Activated T-helper 2 cell treated with anti-CD3 and anti-CD28 coated beads, Interferon-gamma antibody, Interleukin-2, Interleukin-4, amounts not matched to agents 10 μg/mL and 5 μg/mL and 100 μg/mL, durations not matched to agents 14 hours and 24 hours and 36 hours (primary cell): ENCODE measurements at regions not wholly inside any gene's neighbourhood (a gene's known extent, or its start where the extent isn't known, plus 50 kb on each side); places are given as distances from the start of the nearest gene placed in this dataset.

Experiments
- DNase-seq: peaks from one replicate; pipeline ENCODE4 v3.0.0; 2021; ENCODE audit warnings: low spot score
- H3K27ac Mint-ChIP-seq: one replicate; pipeline ENCODE4 v1.8.0; 2021; ENCODE audit warnings: mixed read lengths
- H3K27me3 Mint-ChIP-seq: one replicate; pipeline ENCODE4 v1.8.0; 2021; ENCODE audit warnings: low read depth, mixed read lengths
- H3K36me3 Mint-ChIP-seq: one replicate; pipeline ENCODE4 v1.8.0; 2021; ENCODE audit warnings: low read depth, mixed read lengths
- H3K4me1 Mint-ChIP-seq: one replicate; pipeline ENCODE4 v1.8.0; 2021; ENCODE audit warnings: low read depth, mixed read lengths
- H3K4me3 Mint-ChIP-seq: one replicate; pipeline ENCODE4 v1.8.0; 2021; ENCODE audit warnings: low read depth, mild to moderate bottlenecking, moderate library complexity, mixed read lengths
- H3K9me3 Mint-ChIP-seq: one replicate; pipeline ENCODE4 v1.8.0; 2021; ENCODE audit warnings: mixed read lengths
- intact Hi-C: fragments of 100-400 bp; cut with micrococcal nuclease; formaldehyde crosslinking; loops from one replicate; pipeline ENCODE4 v1.15.1; 2023

DNA sequence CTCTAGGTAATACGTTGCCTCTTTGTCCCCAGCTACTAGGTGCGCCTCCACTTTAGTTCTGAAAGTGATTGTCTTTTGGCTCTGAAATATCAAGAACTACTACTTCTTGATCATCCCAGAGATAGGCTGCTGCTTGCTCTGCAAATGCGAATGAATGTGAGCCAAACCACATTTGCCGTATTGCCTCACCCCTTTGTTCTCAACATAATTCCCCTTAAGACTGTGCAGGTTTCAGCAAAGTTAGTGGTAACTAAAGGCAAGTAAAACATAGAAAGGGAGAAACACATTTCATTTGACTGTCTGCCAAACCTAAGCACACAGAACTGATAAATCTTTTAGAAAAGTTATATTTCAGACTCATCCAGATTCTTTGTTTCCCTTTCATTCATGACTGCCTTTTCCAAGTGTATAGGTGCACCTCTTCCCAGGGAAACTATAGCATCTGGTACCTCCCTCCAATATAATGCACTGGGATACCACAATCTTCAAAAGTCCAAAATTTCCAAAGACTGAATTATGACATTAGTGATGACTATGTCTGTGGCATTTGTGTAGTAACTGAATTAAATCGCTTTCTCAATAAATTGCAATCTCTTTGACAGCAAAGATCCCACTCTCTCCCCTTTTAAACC, 720.6 kb upstream of the CBLB start:
- Mint-ChIP-seq H3K36me3 (no peaks in the 10 kb centered on the region), H3K27ac (peak overlapping the region; percentile 55), H3K4me3 (no peak overlapping the region), H3K27me3 (no peaks in the 10 kb centered on the region), H3K4me1 (peaks cover 16% of the 10 kb centered on the region), H3K9me3 (peaks cover 15% of the 10 kb centered on the region)
- no peak for DNase-seq
- intact Hi-C loops = loop anchor here (1.0 to 2.0 kb wide), 3 partner anchors 115 to 256 kb away; no protein-coding TSS in a partner anchor

DNA sequence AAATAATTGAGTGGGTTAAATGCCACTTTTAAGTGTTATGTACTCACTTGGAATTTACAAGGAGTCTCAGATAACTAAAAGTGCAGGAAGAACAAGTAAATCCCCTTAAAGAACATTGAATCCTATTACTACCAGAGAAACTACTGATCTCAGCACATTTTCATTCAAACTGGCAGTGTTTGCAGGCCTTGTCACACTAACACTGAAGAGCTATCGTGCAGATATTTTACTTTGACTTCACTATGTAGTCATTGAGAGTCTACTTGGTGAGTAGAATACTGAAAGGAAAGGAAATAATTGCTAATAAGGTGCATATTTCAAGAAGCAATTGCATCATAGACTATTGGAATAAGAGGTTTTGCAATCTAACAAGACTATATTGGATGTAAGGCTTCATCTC, 721.4 kb upstream of the CBLB start:
- intact Hi-C loops = no loop called here
- Mint-ChIP-seq H3K27me3 (no peaks in the 10 kb centered on the region), H3K4me1 (peaks cover 16% of the 10 kb centered on the region), H3K9me3 (peaks cover 15% of the 10 kb centered on the region), H3K36me3 (no peaks in the 10 kb centered on the region), H3K27ac (no peak overlapping the region), H3K4me3 (no peak overlapping the region)
- DNase-seq = no peak

DNA sequence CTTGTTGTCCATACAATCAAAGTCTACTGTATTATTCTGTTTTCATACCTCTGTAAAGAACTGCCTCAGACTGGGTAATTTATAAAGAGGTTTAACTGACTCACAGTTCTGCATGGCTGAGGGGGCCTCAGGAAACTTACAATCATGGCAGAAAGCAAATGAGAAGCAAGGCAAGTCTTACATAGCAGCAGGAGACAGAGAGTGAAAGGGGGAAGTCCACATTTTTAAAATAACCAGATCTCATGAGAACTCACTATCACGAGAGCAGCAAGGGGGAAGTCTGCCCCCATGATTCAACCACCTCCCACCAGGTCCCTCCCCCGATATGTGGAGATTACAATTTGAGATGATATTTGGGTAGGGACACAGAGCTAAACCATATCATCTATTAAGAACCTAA, 724.6 kb upstream of the CBLB start:
- H3K9me3 Mint-ChIP-seq = peaks cover 29% of the 10 kb centered on the region
- H3K27me3 Mint-ChIP-seq = no peaks in the 10 kb centered on the region
- peaks cover 5% of the 10 kb centered on the region for H3K36me3 Mint-ChIP-seq
- H3K4me3 Mint-ChIP-seq = no peak overlapping the region
- H3K27ac Mint-ChIP-seq = no peak overlapping the region
- no peak for DNase-seq
- intact Hi-C loops = no loop called here
- peaks cover 16% of the 10 kb centered on the region for H3K4me1 Mint-ChIP-seq

DNA sequence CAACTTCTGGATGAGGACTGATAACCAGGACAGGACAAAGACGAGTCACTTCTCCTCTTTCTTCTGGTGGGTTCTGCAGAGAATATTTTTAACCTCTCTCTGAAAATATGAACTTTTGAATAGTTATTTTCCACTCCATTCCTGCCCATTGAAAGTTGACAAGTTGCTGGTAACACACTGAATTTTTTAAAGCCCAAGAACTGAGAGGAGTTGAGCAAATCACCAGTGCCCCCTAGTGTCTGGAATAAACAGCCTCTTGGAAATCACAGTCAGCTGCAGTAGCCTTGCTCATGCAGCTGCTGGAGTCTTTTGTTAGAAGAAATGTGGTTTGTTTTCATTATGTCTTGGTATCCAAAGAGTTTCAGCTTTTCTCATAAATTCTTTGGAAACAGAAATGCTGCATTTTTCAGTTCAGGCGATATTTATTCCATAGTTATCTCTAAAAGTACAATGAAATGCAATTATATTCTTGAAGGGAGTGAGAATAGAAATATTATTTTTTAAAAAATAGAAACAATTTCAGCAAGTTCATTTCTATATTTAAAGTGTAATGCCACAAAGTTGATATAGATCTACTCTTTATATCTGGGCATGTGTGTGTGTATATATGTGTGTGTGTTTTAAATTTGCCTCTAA, 741.0 kb upstream of the CBLB start:
- peak; percentile 41 for DNase-seq
- H3K27ac Mint-ChIP-seq = peak overlapping the region; percentile 73
- peaks cover 45% of the 10 kb centered on the region for H3K9me3 Mint-ChIP-seq
- peaks cover 26% of the 10 kb centered on the region for H3K4me1 Mint-ChIP-seq
- H3K36me3 Mint-ChIP-seq = peaks cover 20% of the 10 kb centered on the region
- intact Hi-C loops = loop anchor here (1.0 to 10.0 kb wide), 15 partner anchors 81 to 1242 kb away; partner anchors contain the start of genes ALCAM and CBLB
- H3K4me3 Mint-ChIP-seq = no peak overlapping the region
- no peaks in the 10 kb centered on the region for H3K27me3 Mint-ChIP-seq

DNA sequence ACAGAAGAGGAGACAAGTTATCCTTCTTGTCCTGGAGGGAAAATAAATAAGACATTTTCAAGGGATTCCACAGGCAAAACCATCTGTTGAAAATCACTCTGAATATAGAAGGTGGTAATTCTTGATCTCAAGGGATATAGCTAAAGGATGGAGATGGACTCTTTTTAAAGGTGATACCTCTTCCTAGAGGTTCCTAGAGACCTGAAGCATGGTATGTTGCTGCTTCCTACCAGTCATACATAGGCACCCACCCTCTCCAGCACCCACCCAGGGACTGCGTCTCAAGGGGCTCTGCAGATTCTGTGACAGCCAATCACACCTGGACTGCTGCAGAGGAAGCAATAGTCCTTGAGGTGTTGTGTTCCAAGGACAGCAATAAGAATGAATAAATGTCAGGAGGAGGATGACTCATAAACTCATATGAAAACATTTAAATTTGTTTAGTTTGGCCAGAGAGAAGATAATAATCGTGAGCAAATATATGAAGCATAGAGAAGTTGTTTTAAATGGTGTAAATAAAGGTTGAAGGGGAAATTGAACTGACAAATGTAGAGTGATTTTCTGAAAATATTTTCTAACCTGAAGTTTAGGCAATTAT, 741.6 kb upstream of the CBLB start:
- Mint-ChIP-seq H3K4me1 (peaks cover 26% of the 10 kb centered on the region), H3K36me3 (peaks cover 20% of the 10 kb centered on the region), H3K4me3 (no peak overlapping the region), H3K9me3 (peaks cover 42% of the 10 kb centered on the region), H3K27me3 (no peaks in the 10 kb centered on the region), H3K27ac (peak overlapping the region; percentile 10)
- intact Hi-C loops = loop anchor here (1.0 to 5.0 kb wide), 2 partner anchors 600 to 1243 kb away; partner anchors contain the start of gene ALCAM
- DNase-seq = no peak

DNA sequence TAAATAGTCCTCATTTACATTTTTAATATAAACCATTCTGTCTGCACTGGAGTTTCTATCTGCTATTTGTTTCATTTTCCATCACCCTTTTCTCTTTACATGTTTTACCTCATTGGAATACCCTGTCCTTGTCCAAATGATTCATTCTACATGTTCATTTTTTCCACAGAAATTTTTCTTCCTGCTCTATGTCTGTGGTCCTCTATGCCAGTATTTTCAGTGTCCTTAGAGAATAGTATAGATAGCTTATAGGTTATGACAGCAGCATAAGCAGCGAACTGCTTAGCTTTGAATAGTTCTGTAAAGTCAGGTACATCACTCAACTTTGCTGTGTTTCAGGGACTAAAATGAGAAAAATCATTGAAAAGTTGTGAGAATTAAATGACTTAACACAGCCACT, 742.3 kb upstream of the CBLB start:
- Mint-ChIP-seq H3K27me3 (no peaks in the 10 kb centered on the region), H3K36me3 (peaks cover 17% of the 10 kb centered on the region)
- intact Hi-C loops = loop anchor here (5.0 kb wide), 1 partner anchor 1244 kb away; the partner anchor contains the start of gene ALCAM

DNA sequence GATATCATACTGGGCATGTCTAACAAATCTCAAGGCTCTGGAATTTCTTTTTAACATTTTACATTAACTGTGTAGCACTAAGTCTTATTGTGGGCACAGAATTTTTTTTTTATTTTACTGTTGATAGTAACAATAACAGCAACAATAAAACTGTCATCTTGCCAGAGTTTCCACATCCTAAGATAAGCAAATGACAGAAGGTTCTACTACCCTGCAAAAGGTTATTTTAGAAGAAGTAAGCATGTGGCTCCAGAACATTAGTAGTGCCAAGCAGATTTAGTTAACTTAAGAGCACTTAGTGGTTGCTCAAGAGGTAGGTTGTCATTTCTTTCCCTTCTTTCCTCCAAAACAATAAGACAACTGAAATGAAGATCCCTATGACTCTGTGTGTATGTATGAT, 743.0 kb upstream of the CBLB start:
- peaks cover 27% of the 10 kb centered on the region for H3K4me1 Mint-ChIP-seq
- no peak overlapping the region for H3K27ac Mint-ChIP-seq
- no peak overlapping the region for H3K4me3 Mint-ChIP-seq
- H3K27me3 Mint-ChIP-seq = no peaks in the 10 kb centered on the region
- intact Hi-C loops = loop anchor here (5.0 kb wide), 1 partner anchor 1245 kb away; the partner anchor contains the start of gene ALCAM
- peaks cover 13% of the 10 kb centered on the region for H3K36me3 Mint-ChIP-seq
- no peak for DNase-seq
- peaks cover 28% of the 10 kb centered on the region for H3K9me3 Mint-ChIP-seq

More for the DNA sequence above, 742.3 kb upstream of the CBLB start:
- Mint-ChIP-seq H3K27ac (peak overlapping the region; percentile 2), H3K9me3 (peaks cover 36% of the 10 kb centered on the region), H3K4me3 (no peak overlapping the region), H3K4me1 (peaks cover 26% of the 10 kb centered on the region)
- DNase-seq = no peak

DNA sequence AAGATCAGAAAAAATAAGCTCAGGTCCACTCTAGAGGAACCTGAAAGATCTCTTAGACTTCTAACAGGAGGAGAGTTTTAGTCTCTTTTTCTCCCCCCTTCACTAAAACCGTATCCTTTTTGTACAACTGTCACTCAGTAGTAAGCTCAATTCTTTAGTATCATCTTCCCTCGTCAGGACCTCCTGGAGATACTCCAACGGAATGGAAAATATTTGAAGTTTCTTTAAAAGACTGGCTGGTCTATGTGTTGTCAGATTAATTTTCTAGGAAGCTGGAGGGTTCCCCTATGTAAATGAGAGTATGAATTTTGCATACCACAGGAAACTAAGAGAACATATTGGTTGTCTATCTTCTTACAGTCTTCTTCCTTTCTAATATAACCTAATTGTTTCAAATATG, 747.7 kb upstream of the CBLB start:
- no peak overlapping the region for H3K4me3 Mint-ChIP-seq
- H3K36me3 Mint-ChIP-seq = peaks cover 12% of the 10 kb centered on the region
- intact Hi-C loops = no loop called here
- H3K27me3 Mint-ChIP-seq = no peaks in the 10 kb centered on the region
- peaks cover 22% of the 10 kb centered on the region for H3K9me3 Mint-ChIP-seq
- peaks cover 4% of the 10 kb centered on the region for H3K4me1 Mint-ChIP-seq
- H3K27ac Mint-ChIP-seq = no peak overlapping the region
- DNase-seq = no peak

DNA sequence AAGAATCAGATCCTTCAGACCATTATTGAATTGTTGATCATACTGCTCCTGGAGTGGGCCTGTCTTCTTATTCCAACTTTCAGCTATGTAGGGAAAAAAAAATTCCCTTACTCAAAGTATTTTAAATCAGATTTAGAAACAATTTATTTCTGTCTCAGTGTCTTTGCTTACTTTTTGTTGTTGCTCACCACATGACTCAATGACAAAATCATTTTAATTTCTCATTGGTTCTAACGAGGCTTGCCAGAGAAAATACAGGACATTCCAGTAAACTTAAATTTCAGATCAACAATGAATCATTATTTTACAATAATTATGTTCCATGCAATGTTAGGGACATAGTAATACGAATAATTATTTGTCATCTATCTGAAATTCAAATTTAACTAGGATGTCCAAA, 748.5 kb upstream of the CBLB start:
- no peak for DNase-seq
- intact Hi-C loops = no loop called here
- H3K27ac Mint-ChIP-seq = no peak overlapping the region
- peaks cover 2% of the 10 kb centered on the region for H3K4me1 Mint-ChIP-seq
- H3K9me3 Mint-ChIP-seq = peaks cover 25% of the 10 kb centered on the region
- H3K27me3 Mint-ChIP-seq = no peaks in the 10 kb centered on the region
- no peak overlapping the region for H3K4me3 Mint-ChIP-seq
- H3K36me3 Mint-ChIP-seq = peaks cover 12% of the 10 kb centered on the region

DNA sequence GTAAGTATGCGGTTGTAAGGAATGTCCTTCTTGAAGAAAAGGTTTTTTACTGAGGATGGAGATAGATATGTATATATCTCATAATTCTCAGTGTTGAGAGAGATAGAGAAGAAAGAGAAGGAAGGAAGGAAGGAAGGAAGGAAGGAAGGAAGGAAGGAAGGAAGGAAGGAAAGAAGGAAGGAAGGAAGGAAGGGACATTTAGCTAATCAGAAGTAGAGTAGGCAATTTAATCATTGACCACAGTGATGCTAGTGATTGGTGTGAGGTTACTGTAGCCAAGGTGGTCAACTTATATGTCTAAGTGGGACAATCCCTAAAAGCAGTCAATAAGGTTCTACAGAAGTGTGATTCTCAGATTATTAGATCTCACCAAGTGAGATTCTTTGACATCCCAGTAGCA, 751.8 kb upstream of the CBLB start:
- Mint-ChIP-seq H3K36me3 (no peaks in the 10 kb centered on the region), H3K27ac (no peak overlapping the region), H3K4me3 (no peak overlapping the region), H3K4me1 (peaks cover 2% of the 10 kb centered on the region), H3K9me3 (peaks cover 18% of the 10 kb centered on the region), H3K27me3 (no peaks in the 10 kb centered on the region)
- no peak for DNase-seq
- intact Hi-C loops = no loop called here

DNA sequence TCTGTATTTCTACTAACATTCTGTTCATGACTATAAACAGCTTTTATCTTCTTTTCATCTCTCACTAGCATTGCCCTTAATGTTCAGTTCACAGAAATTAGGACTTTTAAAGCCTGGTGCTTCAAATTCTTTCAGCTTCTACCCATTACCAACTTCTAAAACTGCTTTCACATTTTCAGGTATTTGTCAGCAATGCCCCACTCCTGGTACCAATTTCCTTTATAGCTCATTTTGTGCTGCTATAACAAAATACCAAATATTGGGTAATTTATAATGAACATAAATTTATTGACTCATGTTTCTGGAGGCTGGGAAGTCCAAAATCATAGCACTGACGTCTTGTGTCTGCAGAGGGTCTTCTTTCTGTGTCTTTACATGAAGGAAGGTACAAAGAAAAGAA, 753.1 kb upstream of the CCDC54 start:
- H3K9me3 Mint-ChIP-seq = peaks cover 18% of the 10 kb centered on the region
- intact Hi-C loops = no loop called here
- DNase-seq = no peak
- no peak overlapping the region for H3K27ac Mint-ChIP-seq
- no peak overlapping the region for H3K4me3 Mint-ChIP-seq
- no peaks in the 10 kb centered on the region for H3K4me1 Mint-ChIP-seq
- H3K27me3 Mint-ChIP-seq = no peaks in the 10 kb centered on the region
- no peaks in the 10 kb centered on the region for H3K36me3 Mint-ChIP-seq

DNA sequence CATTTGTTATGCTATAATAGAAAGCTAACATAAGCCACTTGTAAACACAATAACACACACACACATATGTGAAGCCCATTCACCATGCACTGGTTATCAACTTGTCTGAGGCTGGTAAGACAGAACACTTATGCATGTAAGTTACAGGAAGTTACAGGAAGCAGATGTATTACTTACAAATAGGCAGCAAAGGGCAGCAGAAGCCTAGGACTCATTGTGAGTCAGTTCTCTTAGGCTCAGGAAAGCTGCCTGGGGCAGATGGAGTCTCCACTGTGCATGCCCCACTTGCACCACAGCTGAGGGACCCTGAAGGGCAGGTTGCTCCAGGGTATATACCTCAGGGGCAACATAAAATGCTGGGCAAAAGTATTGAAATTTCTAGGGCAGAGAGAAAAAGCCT, 748.8 kb upstream of the CCDC54 start:
- Mint-ChIP-seq H3K9me3 (peaks cover 13% of the 10 kb centered on the region), H3K4me1 (no peaks in the 10 kb centered on the region), H3K4me3 (no peak overlapping the region), H3K27ac (no peak overlapping the region), H3K36me3 (no peaks in the 10 kb centered on the region), H3K27me3 (peaks cover 3% of the 10 kb centered on the region)
- intact Hi-C loops = no loop called here
- DNase-seq = no peak

DNA sequence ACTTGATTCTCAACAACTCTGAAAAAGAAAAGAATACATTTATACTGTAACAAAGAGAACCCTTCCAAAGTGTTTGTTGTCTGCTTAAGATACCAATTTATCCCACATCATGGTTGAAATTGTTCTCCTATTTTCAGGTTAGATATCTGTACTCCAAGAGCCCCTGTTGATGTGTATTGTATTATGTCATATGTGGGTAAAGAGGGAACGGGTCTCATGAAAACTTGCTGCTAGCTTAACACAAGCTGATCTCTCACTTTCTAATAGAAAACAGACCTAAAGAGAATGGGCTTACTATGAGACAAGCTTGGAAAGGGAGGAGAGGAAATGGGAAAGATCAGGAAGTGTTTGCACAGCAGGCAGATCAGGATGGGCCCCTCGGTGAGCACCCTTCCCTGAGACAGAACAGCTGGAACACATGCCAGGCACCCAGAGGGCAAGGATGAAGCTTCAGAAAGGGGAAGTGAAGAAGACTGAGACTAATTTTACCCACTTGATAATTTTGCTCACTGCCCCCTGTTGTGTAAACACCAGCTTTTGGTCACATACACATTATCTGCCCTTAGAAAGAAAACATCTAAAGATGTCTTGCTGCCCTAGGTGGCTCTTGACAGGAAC, 747.9 kb upstream of the CCDC54 start:
- H3K36me3 Mint-ChIP-seq = no peaks in the 10 kb centered on the region
- H3K4me3 Mint-ChIP-seq = no peak overlapping the region
- intact Hi-C loops = no loop called here
- H3K4me1 Mint-ChIP-seq = no peaks in the 10 kb centered on the region
- no peak overlapping the region for H3K27ac Mint-ChIP-seq
- no peak for DNase-seq
- H3K9me3 Mint-ChIP-seq = peaks cover 4% of the 10 kb centered on the region
- H3K27me3 Mint-ChIP-seq = peaks cover 3% of the 10 kb centered on the region
